Osteocyte (in vitro differentiated cells): ENCODE measurements at regions not wholly inside any gene's neighbourhood (a gene's known extent, or its start where the extent isn't known, plus 50 kb on each side); places are given as distances from the start of the nearest gene placed in this dataset.

Source experiments
- DNase-seq: peaks from one replicate; pipeline ENCODE4 v3.0.0; 2021; ENCODE audit warnings: mixed read lengths; ENCODE audit not compliant: unreplicated experiment; ENCODE audit errors: extremely low spot score
- H3K27ac Mint-ChIP-seq: one replicate; pipeline ENCODE4 v1.8.0; 2021; ENCODE audit warnings: mild to moderate bottlenecking, mixed read lengths; ENCODE audit not compliant: unreplicated experiment
- H3K27me3 Mint-ChIP-seq: one replicate; pipeline ENCODE4 v1.8.0; 2021; ENCODE audit warnings: mixed read lengths; ENCODE audit not compliant: unreplicated experiment
- H3K36me3 Mint-ChIP-seq: one replicate; pipeline ENCODE4 v1.8.0; 2021; ENCODE audit warnings: mixed read lengths; ENCODE audit not compliant: unreplicated experiment
- H3K4me1 Mint-ChIP-seq: one replicate; pipeline ENCODE4 v1.8.0; 2021; ENCODE audit warnings: mixed read lengths; ENCODE audit not compliant: unreplicated experiment
- H3K4me3 Mint-ChIP-seq: one replicate; pipeline ENCODE4 v1.8.0; 2021; ENCODE audit warnings: mild to moderate bottlenecking, moderate library complexity, mixed read lengths; ENCODE audit not compliant: unreplicated experiment
- H3K9me3 Mint-ChIP-seq: one replicate; pipeline ENCODE4 v1.8.0; 2021; ENCODE audit warnings: mixed read lengths; ENCODE audit not compliant: unreplicated experiment
- TF ChIP-seq, protein P1 (sequence below): fragments of 200-600 bp; sonication (generic); IDR thresholded peaks from 2 replicates; pipeline ENCODE4 v1.5.0; 2021; ENCODE audit warnings: antibody characterized with exemption, mild to moderate bottlenecking, moderate library complexity

- H3K9me3 Mint-ChIP-seq, result no peaks in the 10 kb centered on the region
- no peak overlapping the region for H3K4me3 Mint-ChIP-seq
- no peak for DNase-seq
- no peaks in the 10 kb centered on the region for H3K27me3 Mint-ChIP-seq
- no peaks in the 10 kb centered on the region for H3K4me1 Mint-ChIP-seq
- no peaks in the 10 kb centered on the region for H3K36me3 Mint-ChIP-seq
- no peak overlapping the region for H3K27ac Mint-ChIP-seq
- TF ChIP-seq, protein P1, sequence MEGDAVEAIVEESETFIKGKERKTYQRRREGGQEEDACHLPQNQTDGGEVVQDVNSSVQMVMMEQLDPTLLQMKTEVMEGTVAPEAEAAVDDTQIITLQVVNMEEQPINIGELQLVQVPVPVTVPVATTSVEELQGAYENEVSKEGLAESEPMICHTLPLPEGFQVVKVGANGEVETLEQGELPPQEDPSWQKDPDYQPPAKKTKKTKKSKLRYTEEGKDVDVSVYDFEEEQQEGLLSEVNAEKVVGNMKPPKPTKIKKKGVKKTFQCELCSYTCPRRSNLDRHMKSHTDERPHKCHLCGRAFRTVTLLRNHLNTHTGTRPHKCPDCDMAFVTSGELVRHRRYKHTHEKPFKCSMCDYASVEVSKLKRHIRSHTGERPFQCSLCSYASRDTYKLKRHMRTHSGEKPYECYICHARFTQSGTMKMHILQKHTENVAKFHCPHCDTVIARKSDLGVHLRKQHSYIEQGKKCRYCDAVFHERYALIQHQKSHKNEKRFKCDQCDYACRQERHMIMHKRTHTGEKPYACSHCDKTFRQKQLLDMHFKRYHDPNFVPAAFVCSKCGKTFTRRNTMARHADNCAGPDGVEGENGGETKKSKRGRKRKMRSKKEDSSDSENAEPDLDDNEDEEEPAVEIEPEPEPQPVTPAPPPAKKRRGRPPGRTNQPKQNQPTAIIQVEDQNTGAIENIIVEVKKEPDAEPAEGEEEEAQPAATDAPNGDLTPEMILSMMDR, result no peak
These were observed 559.7 kb downstream of the BCL11A start for GRCh38 chr2:59993726-59994125.

DNA sequence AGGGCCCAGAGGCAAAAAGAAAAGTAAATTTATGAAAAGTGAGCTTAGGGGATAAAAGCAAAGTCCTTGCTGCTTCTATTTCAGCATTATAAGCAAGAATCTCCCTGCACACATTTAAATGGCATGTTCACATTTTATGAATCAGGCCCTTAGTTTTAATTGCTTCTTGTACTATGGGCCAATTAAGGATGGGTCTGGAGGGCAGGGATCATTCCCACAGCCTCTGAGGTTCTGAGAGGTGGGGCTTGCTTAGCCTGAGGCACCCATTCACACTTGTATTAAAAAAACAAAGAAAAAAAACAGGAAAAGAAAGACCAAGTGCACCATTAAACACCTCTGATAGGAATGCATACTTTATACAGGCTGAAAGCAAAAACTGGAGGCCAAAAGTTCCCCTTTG lies 565.1 kb downstream of the BCL11A start:
- Mint-ChIP-seq H3K4me3 (no peak overlapping the region), H3K4me1 (no peaks in the 10 kb centered on the region), H3K9me3 (no peaks in the 10 kb centered on the region), H3K36me3 (no peaks in the 10 kb centered on the region), H3K27ac (no peak overlapping the region), H3K27me3 (no peaks in the 10 kb centered on the region)
- DNase-seq, result no peak
- TF ChIP-seq, protein P1, result no peak

DNA sequence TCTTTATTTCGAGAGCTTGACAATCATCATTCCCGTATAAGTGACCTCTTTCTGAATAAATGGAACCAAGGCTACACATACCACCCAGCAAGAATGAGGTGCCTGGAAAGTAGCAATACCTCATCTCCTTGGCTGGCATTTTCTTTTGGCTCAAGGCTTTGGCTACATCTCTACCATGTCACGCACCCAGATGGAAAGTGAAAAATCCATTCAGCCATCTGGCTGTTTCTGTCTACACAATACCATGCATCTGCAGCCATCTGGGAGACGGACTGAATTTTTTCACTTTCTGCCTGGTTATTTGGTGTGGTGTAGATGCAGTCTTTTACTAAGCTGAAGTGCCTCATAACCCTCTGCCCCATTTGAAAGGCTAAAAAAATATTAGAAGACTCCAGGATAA lies 566.9 kb downstream of the BCL11A start:
- TF ChIP-seq, protein P1, result no peak
- Mint-ChIP-seq H3K9me3 (no peaks in the 10 kb centered on the region), H3K4me1 (no peaks in the 10 kb centered on the region), H3K4me3 (no peak overlapping the region), H3K36me3 (no peaks in the 10 kb centered on the region), H3K27me3 (no peaks in the 10 kb centered on the region), H3K27ac (no peak overlapping the region)
- no peak for DNase-seq

DNA sequence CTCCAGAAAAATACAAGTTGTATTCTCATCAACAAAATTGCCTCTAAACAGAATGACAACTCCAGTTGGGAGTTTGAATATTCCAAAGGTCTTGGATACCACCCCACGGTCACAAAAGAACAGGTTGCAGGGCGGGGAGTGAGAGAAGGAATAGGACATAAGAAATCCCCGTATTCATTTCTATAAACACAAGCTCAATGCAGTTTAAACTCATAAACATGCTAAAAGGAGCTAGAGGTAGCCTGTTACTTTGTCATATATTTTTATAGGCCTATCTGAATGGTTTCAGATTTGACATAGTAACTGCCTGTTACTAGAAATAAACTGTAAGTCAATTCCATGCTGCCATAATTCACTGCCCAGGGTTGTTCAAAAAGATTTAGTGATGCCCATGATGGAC lies 567.5 kb downstream of the BCL11A start:
- Mint-ChIP-seq H3K9me3 (no peaks in the 10 kb centered on the region), H3K36me3 (no peaks in the 10 kb centered on the region), H3K27ac (no peak overlapping the region)

DNA sequence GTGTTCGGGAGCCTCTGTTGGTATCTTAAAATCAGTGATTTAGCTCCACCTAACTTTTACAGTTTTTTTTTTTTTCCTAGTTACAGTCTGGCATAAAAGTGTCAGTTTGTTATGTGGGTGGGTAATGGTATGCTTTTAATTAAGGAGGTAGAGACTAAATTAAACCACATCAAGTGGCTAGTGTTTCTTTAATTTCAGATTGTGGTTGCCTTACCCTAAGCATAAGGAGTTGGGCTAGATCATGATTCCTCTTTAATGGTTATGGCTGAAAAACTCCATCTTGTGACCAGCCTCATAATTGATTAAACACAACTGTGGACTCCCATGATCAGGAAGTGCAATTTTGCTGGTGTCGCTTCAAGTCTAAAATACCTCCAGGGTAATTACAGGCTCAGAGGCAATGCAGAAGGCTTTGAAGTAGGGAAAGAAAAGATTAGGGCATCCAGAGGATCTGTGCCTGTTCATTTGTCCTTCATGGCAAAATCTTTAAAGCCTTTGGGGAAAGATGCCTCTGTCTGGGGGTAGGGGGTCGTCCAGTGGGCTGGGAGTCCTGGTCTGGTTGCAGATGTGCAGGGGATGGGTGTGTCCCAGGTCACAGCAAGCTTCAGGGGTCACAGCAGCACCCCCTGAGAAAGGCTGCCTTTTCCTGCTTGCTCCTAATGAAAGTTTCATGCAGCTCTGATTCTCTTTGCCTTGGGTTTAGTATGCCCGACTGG lies 579.2 kb downstream of the BCL11A start:
- H3K4me1 Mint-ChIP-seq, result no peaks in the 10 kb centered on the region
- TF ChIP-seq, protein P1, result no peak
- no peak for DNase-seq
- no peak overlapping the region for H3K4me3 Mint-ChIP-seq
- no peak overlapping the region for H3K27ac Mint-ChIP-seq
- H3K36me3 Mint-ChIP-seq, result no peaks in the 10 kb centered on the region
- H3K9me3 Mint-ChIP-seq, result no peaks in the 10 kb centered on the region
- no peaks in the 10 kb centered on the region for H3K27me3 Mint-ChIP-seq

More for the DNA sequence above, 567.5 kb downstream of the BCL11A start:
- H3K27me3 Mint-ChIP-seq, result no peaks in the 10 kb centered on the region
- no peak for DNase-seq
- H3K4me3 Mint-ChIP-seq, result no peak overlapping the region
- no peaks in the 10 kb centered on the region for H3K4me1 Mint-ChIP-seq
- TF ChIP-seq, protein P1, result no peak
